SK-N-SH treated with all-trans-retinoic acid at 6 μM for 48 hours (cell line): ENCODE measurements at regions not wholly inside any gene's neighbourhood (a gene's known extent, or its start where the extent isn't known, plus 50 kb on each side); places are given as distances from the start of the nearest gene placed in this dataset.
"Not testable (repeated sequence)": the region's sequence is repeated elsewhere in the genome, so short reads cannot be mapped to it uniquely, and the experiment has no call there.

ENCODE experiments used
- ATAC-seq: fragments of 200-7000 bp; cut with Tn5 transposase; 3 replicates; pipeline ENCODE4 v1.9.1; 2020; ENCODE audit warnings: mild to moderate bottlenecking, moderate library complexity
- ARNTL ChIP-seq: fragments of 450-650 bp; formaldehyde crosslinking; IDR thresholded peaks from 2 replicates; pipeline ENCODE4 v1.5.0; 2020; ENCODE audit warnings: low read depth, mild to moderate bottlenecking, moderate library complexity, borderline replicate concordance
- CREB5 ChIP-seq: fragments of 250-450 bp; sonication (Bioruptor Pico); IDR thresholded peaks from 2 replicates; pipeline ENCODE4 v1.5.1; 2020; ENCODE audit warnings: low read depth, mild to moderate bottlenecking, moderate library complexity
- CSDC2 ChIP-seq: fragments of 250-450 bp; sonication (Bioruptor Pico); IDR thresholded peaks from 2 replicates; pipeline ENCODE4 v1.5.0; 2020; ENCODE audit warnings: mild to moderate bottlenecking, moderate library complexity
- CSRNP3 ChIP-seq: fragments of 250-450 bp; sonication (Bioruptor Pico); IDR thresholded peaks from 2 replicates; pipeline ENCODE4 v1.5.1; 2021; ENCODE audit warnings: mild to moderate bottlenecking, moderate library complexity
- ESRRG ChIP-seq: fragments of 250-450 bp; sonication (Bioruptor Pico); IDR thresholded peaks from 2 replicates; pipeline ENCODE4 v1.6.1; 2021; ENCODE audit warnings: mild to moderate bottlenecking
- GLIS3 ChIP-seq: fragments of 250-450 bp; sonication (Bioruptor Pico); IDR thresholded peaks from 2 replicates; pipeline ENCODE4 v1.5.0; 2020; ENCODE audit warnings: mild to moderate bottlenecking, moderate library complexity
- ISL1 ChIP-seq: fragments of 250-450 bp; sonication (Bioruptor Pico); IDR thresholded peaks from 2 replicates; pipeline ENCODE4 v2.1.2; 2022; ENCODE audit warnings: mild to moderate bottlenecking, moderate library complexity
- OSR1 ChIP-seq: fragments of 250-450 bp; sonication (Bioruptor Pico); IDR thresholded peaks from 2 replicates; pipeline ENCODE4 v1.8.0; 2022; ENCODE audit warnings: moderate library complexity, mild to moderate bottlenecking, inconsistent platforms
- PATZ1 ChIP-seq: fragments of 250-450 bp; sonication (Bioruptor Pico); IDR thresholded peaks from 2 replicates; pipeline ENCODE4 v1.8.0; 2020; ENCODE audit warnings: mild to moderate bottlenecking, moderate library complexity, borderline replicate concordance
- POU6F1 ChIP-seq: fragments of 250-450 bp; sonication (Bioruptor Pico); IDR thresholded peaks from 2 replicates; pipeline ENCODE4 v1.8.0; 2021; ENCODE audit warnings: low read depth, mild to moderate bottlenecking, moderate library complexity, borderline replicate concordance
- PPARA ChIP-seq: fragments of 250-450 bp; sonication (Bioruptor Pico); IDR thresholded peaks from 2 replicates; pipeline ENCODE4 v1.5.0; 2020; ENCODE audit warnings: mild to moderate bottlenecking, borderline replicate concordance
- RARB ChIP-seq: fragments of 250-450 bp; sonication (Bioruptor Pico); IDR thresholded peaks from 2 replicates; pipeline ENCODE4 v1.8.0; 2021; ENCODE audit warnings: mild to moderate bottlenecking, moderate library complexity
- SNAI2 ChIP-seq: fragments of 250-450 bp; sonication (Bioruptor Pico); IDR thresholded peaks from 2 replicates; pipeline ENCODE4 v1.5.0; 2020; ENCODE audit warnings: mild to moderate bottlenecking, moderate library complexity
- TCF4 ChIP-seq: fragments of 250-450 bp; sonication (Bioruptor Pico); IDR thresholded peaks from 2 replicates; pipeline ENCODE4 v1.8.0; 2021; ENCODE audit warnings: mild to moderate bottlenecking, moderate library complexity, borderline replicate concordance
- TOX ChIP-seq: fragments of 250-450 bp; sonication (Bioruptor Pico); IDR thresholded peaks from 2 replicates; pipeline ENCODE4 v1.8.0; 2021; ENCODE audit warnings: mild to moderate bottlenecking, moderate library complexity, borderline replicate concordance
- TSHZ2 ChIP-seq: fragments of 250-450 bp; sonication (Bioruptor Pico); IDR thresholded peaks from 2 replicates; pipeline ENCODE4 v1.5.0; 2020; ENCODE audit warnings: mild to moderate bottlenecking, moderate library complexity
- ZC3H10 ChIP-seq: fragments of 250-450 bp; sonication (Bioruptor Pico); IDR thresholded peaks from 2 replicates; pipeline ENCODE4 v1.5.1; 2021; ENCODE audit warnings: mild to moderate bottlenecking, moderate library complexity
- ZFP3 ChIP-seq: fragments of 250-450 bp; sonication (Bioruptor Pico); IDR thresholded peaks from 2 replicates; pipeline ENCODE4 v1.5.0; 2020; ENCODE audit warnings: mild to moderate bottlenecking, moderate library complexity
- ZNF565 ChIP-seq: fragments of 450-650 bp; formaldehyde crosslinking; conservative IDR thresholded peaks from 2 replicates; pipeline ENCODE4 v1.5.0; 2020; ENCODE audit warnings: low read depth, mild to moderate bottlenecking, moderate library complexity
- ZNF70 ChIP-seq: fragments of 450-650 bp; formaldehyde crosslinking; IDR thresholded peaks from 2 replicates; pipeline ENCODE4 v1.5.0; 2020; ENCODE audit warnings: mild to moderate bottlenecking, moderate library complexity
- ZNF8 ChIP-seq: fragments of 450-650 bp; formaldehyde crosslinking; IDR thresholded peaks from 2 replicates; pipeline ENCODE4 v1.5.0; 2020; ENCODE audit warnings: mild to moderate bottlenecking, moderate library complexity

GRCh38 chr16:87124405-87124804 is 192.8 kb downstream of the C16orf95 start:
- ATAC-seq: not testable (repeated sequence)

GRCh38 chr16:87125206-87126155 is 191.7 kb downstream of the C16orf95 start:
- peak; percentile 39 for ATAC-seq
- TF ChIP-seq PPARA (CRISPR knock-in tag) (no peak), CSDC2 (CRISPR knock-in tag) (no peak), SNAI2 (CRISPR knock-in tag) (no peak), RARB (CRISPR knock-in tag) (no peak), ZC3H10 (CRISPR knock-in tag) (no peak), ARNTL (CRISPR knock-in tag) (no peak), TCF4 (CRISPR knock-in tag) (no peak), ZNF565 (CRISPR knock-in tag) (no peak), PATZ1 (CRISPR knock-in tag) (no peak), CREB5 (CRISPR knock-in tag) (no peak), OSR1 (CRISPR knock-in tag) (no peak), TSHZ2 (CRISPR knock-in tag) (no peak), ISL1 (CRISPR knock-in tag) (no peak), ESRRG (CRISPR knock-in tag) (no peak), TOX (CRISPR knock-in tag) (no peak), ZNF8 (no peak), ZNF70 (CRISPR knock-in tag) (no peak), GLIS3 (CRISPR knock-in tag) (no peak), ZFP3 (CRISPR knock-in tag) (no peak)

- TF ChIP-seq OSR1 (CRISPR knock-in tag) (no peak), ZNF8 (no peak)
Observed at GRCh38 chr16:87126403-87127025, 190.7 kb downstream of the C16orf95 start.

GRCh38 chr16:87127061-87127765 is 190.0 kb downstream of the C16orf95 start:
- no peak for ATAC-seq
- no peak for TF ChIP-seq CREB5 (CRISPR knock-in tag)
- TF ChIP-seq CSRNP3 (CRISPR knock-in tag): no peak
- TF ChIP-seq SNAI2 (CRISPR knock-in tag): no peak
- no peak for TF ChIP-seq ARNTL (CRISPR knock-in tag)
- no peak for TF ChIP-seq CSDC2 (CRISPR knock-in tag)
- TF ChIP-seq TCF4 (CRISPR knock-in tag): no peak
- TF ChIP-seq ZNF8: no peak
- no peak for TF ChIP-seq ESRRG (CRISPR knock-in tag)
- no peak for TF ChIP-seq RARB (CRISPR knock-in tag)
- no peak for TF ChIP-seq ZNF565 (CRISPR knock-in tag)
- no peak for TF ChIP-seq ZFP3 (CRISPR knock-in tag)
- TF ChIP-seq POU6F1 (CRISPR knock-in tag): no peak
- no peak for TF ChIP-seq ZNF70 (CRISPR knock-in tag)
- no peak for TF ChIP-seq ZC3H10 (CRISPR knock-in tag)
- TF ChIP-seq PPARA (CRISPR knock-in tag): no peak

More at GRCh38 chr16:87126403-87127025, 190.7 kb downstream of the C16orf95 start:
- no peak for ATAC-seq
